Medulla oblongata (tissue), 1 donor: ENCODE measurements at regions not wholly inside any gene's neighbourhood (a gene's known extent, or its start where the extent isn't known, plus 50 kb on each side); places are given as distances from the start of the nearest gene placed in this dataset.
A peak's percentile ranks its signal among the peaks of the same experiment; 100 is the strongest.

Source experiments
- DNase-seq: peaks from one replicate; pipeline ENCODE4 v3.0.0-alpha.2; 2015; ENCODE audit errors: extremely low spot score

- no peak for DNase-seq
Observed at GRCh38 chr12:88998421-88998820, 353.9 kb downstream of the DUSP6 start.

- no peak for DNase-seq
Observed at GRCh38 chr12:88996200-88996788, 356.0 kb downstream of the DUSP6 start.

- DNase-seq = no peak
Observed at GRCh38 chr12:88994971-88995370, 357.3 kb downstream of the DUSP6 start.

- no peak for DNase-seq
Observed at GRCh38 chr12:88994537-88994936, 357.8 kb downstream of the DUSP6 start.

GRCh38 chr12:88993651-88994050, 358.6 kb downstream of the DUSP6 start:
- peak; percentile 64 for DNase-seq

GRCh38 chr12:88986056-88986455, 366.2 kb downstream of the DUSP6 start:
- no peak for DNase-seq

GRCh38 chr12:88985631-88986030, 366.7 kb downstream of the DUSP6 start:
- DNase-seq = no peak

GRCh38 chr12:88985011-88985410, 367.3 kb downstream of the DUSP6 start:
- no peak for DNase-seq

GRCh38 chr12:88982694-88983093, 369.6 kb downstream of the DUSP6 start:
- DNase-seq = no peak

- DNase-seq = no peak
Observed at GRCh38 chr12:88977115-88977514, 375.2 kb downstream of the DUSP6 start.

GRCh38 chr12:88973998-88974397, 378.3 kb downstream of the DUSP6 start:
- no peak for DNase-seq

- no peak for DNase-seq
Observed at GRCh38 chr12:88970740-88971139, 381.6 kb downstream of the DUSP6 start.

GRCh38 chr12:88969127-88969526, 383.2 kb downstream of the DUSP6 start:
- DNase-seq = no peak

- DNase-seq = no peak
Observed at GRCh38 chr12:88960213-88960878, 380.1 kb upstream of the KITLG start.

GRCh38 chr12:88958946-88959345, 378.7 kb upstream of the KITLG start:
- no peak for DNase-seq

- DNase-seq = no peak
Observed at GRCh38 chr12:88958153-88958552, 377.9 kb upstream of the KITLG start.

- no peak for DNase-seq
Observed at GRCh38 chr12:88957358-88957757, 377.1 kb upstream of the KITLG start.

- no peak for DNase-seq
Observed at GRCh38 chr12:88955531-88955930, 375.3 kb upstream of the KITLG start.

GRCh38 chr12:88953029-88953586, 372.8 kb upstream of the KITLG start:
- no peak for DNase-seq

- no peak for DNase-seq
Observed at GRCh38 chr12:88952562-88952942, 372.3 kb upstream of the KITLG start.

- no peak for DNase-seq
Observed at GRCh38 chr12:88951860-88952561, 371.7 kb upstream of the KITLG start.

GRCh38 chr12:88951177-88951576, 370.9 kb upstream of the KITLG start:
- no peak for DNase-seq

- no peak for DNase-seq
Observed at GRCh38 chr12:88947486-88948043, 367.3 kb upstream of the KITLG start.
